HG03039 (cell line): ENCODE measurements at regions not wholly inside any gene's neighbourhood (a gene's known extent, or its start where the extent isn't known, plus 50 kb on each side); places are given as distances from the start of the nearest gene placed in this dataset.

Experiments used
- ATAC-seq: cut with Tn5 transposase; IDR thresholded peaks from one replicate; pipeline ENCODE4 v1.9.1; 2021; ENCODE audit warnings: mild to moderate bottlenecking, moderate library complexity; ENCODE audit not compliant: unreplicated experiment

GRCh38 chr1:102084771-102085535 is 88.2 kb upstream of the OLFM3 start:
- no peak for ATAC-seq

- no peak for ATAC-seq
These were observed 86.5 kb upstream of the OLFM3 start for GRCh38 chr1:102083192-102083591.

GRCh38 chr1:102074874-102075273 is 78.1 kb upstream of the OLFM3 start:
- no peak for ATAC-seq

GRCh38 chr1:102071451-102071850 is 74.7 kb upstream of the OLFM3 start:
- no peak for ATAC-seq

- ATAC-seq: no peak
These were observed 53.8 kb upstream of the OLFM3 start for GRCh38 chr1:102050556-102050955.

GRCh38 chr1:102047724-102048123 is 51.0 kb upstream of the OLFM3 start:
- no peak for ATAC-seq
